Naive thymus-derived CD4-positive, alpha-beta T cell (primary cell): ENCODE measurements at regions not wholly inside any gene's neighbourhood (a gene's known extent, or its start where the extent isn't known, plus 50 kb on each side); places are given as distances from the start of the nearest gene placed in this dataset.
A peak's percentile ranks its signal among the peaks of the same experiment; 100 is the strongest.
"Not testable (repeated sequence)": the region's sequence is repeated elsewhere in the genome, so short reads cannot be mapped to it uniquely, and the experiment has no call there.

Source experiments
- ATAC-seq: fragments of 150-1000 bp; cut with Tn5 transposase; 2 replicates; pipeline ENCODE4 v1.10.0; 2021; ENCODE audit warnings: mild to moderate bottlenecking, moderate library complexity
- CTCF ChIA-PET: fragments of 350-600 bp; sonication (Branson Sonifier 250); formaldehyde crosslinking; loops from one replicate; lab custom pipeline; 2021; ENCODE audit warnings: antibody characterized with exemption; lab: Charles Lee
- POLR2A ChIA-PET: fragments of 350-600 bp; sonication (Branson Sonifier 250); formaldehyde crosslinking; loops from one replicate; lab custom pipeline; 2021; ENCODE audit warnings: antibody characterized with exemption, inconsistent platforms; lab: Charles Lee
- DNase-seq, 9 donors: peaks; one replicate each; pipeline versions ENCODE4 v3.0.0 to v3.0.0-alpha.2; 2020 to 2022; ENCODE audit warnings: mixed read lengths in 1 of 9
- H3K27ac ChIP-seq: one replicate; pipeline ENCODE4 v1.7.0; 2013; ENCODE audit warnings: mild to moderate bottlenecking, low read depth, low read length, moderate library complexity
- H3K27me3 ChIP-seq, 2 donors: one replicate each; pipeline ENCODE4 v1.7.0; 2013; ENCODE audit warnings: low read length in 2 of 2, mild to moderate bottlenecking in 2 of 2, moderate library complexity in 2 of 2; ENCODE audit not compliant: control insufficient read depth in 2 of 2, insufficient read depth in 2 of 2
- H3K36me3 ChIP-seq, 3 experiments: 1 replicate in 2 of 3; 2 replicates in 1 of 3; pipeline ENCODE4 v1.7.0; 2013; ENCODE audit warnings: low read length in 3 of 3, mild to moderate bottlenecking in 3 of 3, moderate library complexity in 1 of 3; ENCODE audit not compliant: insufficient read depth in 3 of 3, control insufficient read depth in 2 of 3
- H3K4me1 ChIP-seq, 2 donors: one replicate each; pipeline ENCODE4 v1.7.0; 2013; ENCODE audit warnings: low read length in 2 of 2, mild to moderate bottlenecking in 2 of 2, moderate library complexity in 1 of 2; ENCODE audit not compliant: control insufficient read depth in 2 of 2, insufficient read depth in 2 of 2
- H3K4me3 ChIP-seq: 2 replicates; pipeline ENCODE4 v1.7.0; 2013; ENCODE audit warnings: mild to moderate bottlenecking, low read length
- H3K9me3 ChIP-seq, 3 experiments: 1 replicate in 2 of 3; 2 replicates in 1 of 3; pipeline ENCODE4 v1.7.0; 2013; ENCODE audit warnings: low read length in 3 of 3; ENCODE audit not compliant: control insufficient read depth in 2 of 3
- H3K27ac Mint-ChIP-seq, 9 donors: one replicate each; pipeline ENCODE4 v1.8.0; 2020 to 2022; ENCODE audit warnings: mixed read lengths in 9 of 9, mild to moderate bottlenecking in 8 of 9, moderate library complexity in 5 of 9, inconsistent platforms in 2 of 9
- H3K27me3 Mint-ChIP-seq, 5 donors: one replicate each; pipeline ENCODE4 v1.8.0; 2021 to 2022; ENCODE audit warnings: mixed read lengths in 5 of 5, mild to moderate bottlenecking in 1 of 5
- H3K36me3 Mint-ChIP-seq, 5 donors: one replicate each; pipeline ENCODE4 v1.8.0; 2020 to 2022; ENCODE audit warnings: mixed read lengths in 5 of 5, mild to moderate bottlenecking in 3 of 5, inconsistent platforms in 1 of 5
- H3K4me1 Mint-ChIP-seq, 7 donors: one replicate each; pipeline ENCODE4 v1.8.0; 2020 to 2022; ENCODE audit warnings: mixed read lengths in 7 of 7, mild to moderate bottlenecking in 3 of 7, inconsistent platforms in 1 of 7
- H3K4me3 Mint-ChIP-seq, 10 donors: one replicate each; pipeline ENCODE4 v1.8.0; 2020 to 2022; ENCODE audit warnings: mild to moderate bottlenecking in 10 of 10, mixed read lengths in 10 of 10, moderate library complexity in 6 of 10, inconsistent platforms in 2 of 10
- H3K9me3 Mint-ChIP-seq, 11 donors: one replicate each; pipeline ENCODE4 v1.8.0; 2020 to 2022; ENCODE audit warnings: mixed read lengths in 11 of 11, mild to moderate bottlenecking in 4 of 11, inconsistent platforms in 1 of 11, moderate library complexity in 1 of 11
- intact Hi-C, 2 donors: fragments of 100-400 bp; cut with micrococcal nuclease; formaldehyde crosslinking; loops; one replicate each; pipeline ENCODE4 v1.15.1; 2023

GRCh38 chr5:157976429-157976828 is 117.5 kb upstream of the CLINT1 start:
- CTCF ChIA-PET, result no interaction called here
- no peaks in the 10 kb centered on the region for H3K36me3 Mint-ChIP-seq
- no peaks in the 10 kb centered on the region for H3K4me1 Mint-ChIP-seq
- H3K27me3 ChIP-seq, result no peaks in the 10 kb centered on the region
- no peaks in the 10 kb centered on the region for H3K4me1 ChIP-seq
- H3K4me3 Mint-ChIP-seq, result no peak overlapping the region
- H3K36me3 ChIP-seq, result no peaks in the 10 kb centered on the region
- intact Hi-C loops, result no loop called here
- H3K27me3 Mint-ChIP-seq, result peaks cover 9 to 36% (median 16%) of the 10 kb centered on the region in 5 donors
- H3K27ac Mint-ChIP-seq, result no peak overlapping the region
- ATAC-seq, result no peak
- peaks cover 0 to 2% (median 0%) of the 10 kb centered on the region in 11 donors for H3K9me3 Mint-ChIP-seq
- no peak overlapping the region for H3K27ac ChIP-seq
- no peaks in the 10 kb centered on the region for H3K9me3 ChIP-seq
- H3K4me3 ChIP-seq, result no peak overlapping the region
- POLR2A ChIA-PET, result no interaction called here
- no peak for DNase-seq

- H3K9me3 ChIP-seq, result no peaks in the 10 kb centered on the region
- H3K4me1 ChIP-seq, result no peaks in the 10 kb centered on the region
- no peak for DNase-seq
- H3K27ac Mint-ChIP-seq, result no peak overlapping the region
- no peak overlapping the region for H3K4me3 ChIP-seq
- no peaks in the 10 kb centered on the region for H3K36me3 ChIP-seq
- peaks cover 9 to 28% (median 16%) of the 10 kb centered on the region in 5 donors for H3K27me3 Mint-ChIP-seq
- ChIA-PET CTCF (no interaction called here), POLR2A (no interaction called here)
- H3K36me3 Mint-ChIP-seq, result no peaks in the 10 kb centered on the region
- H3K27me3 ChIP-seq, result no peaks in the 10 kb centered on the region
- intact Hi-C loops, result no loop called here
- ATAC-seq, result no peak
- H3K4me1 Mint-ChIP-seq, result no peaks in the 10 kb centered on the region
- no peak overlapping the region for H3K27ac ChIP-seq
- peaks cover 0 to 2% (median 0%) of the 10 kb centered on the region in 11 donors for H3K9me3 Mint-ChIP-seq
- no peak overlapping the region for H3K4me3 Mint-ChIP-seq
Observed at GRCh38 chr5:157972579-157972978, 113.6 kb upstream of the CLINT1 start.

GRCh38 chr5:157971571-157972216 is 112.7 kb upstream of the CLINT1 start:
- Mint-ChIP-seq H3K4me3 (no peak overlapping the region), H3K9me3 (peaks cover 0 to 2% (median 0%) of the 10 kb centered on the region in 11 donors), H3K27me3 (peaks cover 9 to 26% (median 16%) of the 10 kb centered on the region in 5 donors), H3K36me3 (no peaks in the 10 kb centered on the region), H3K27ac (peak overlapping the region in 1 of 9 donors; percentile 50), H3K4me1 (no peaks in the 10 kb centered on the region)
- DNase-seq, result no peak
- Histone ChIP-seq H3K27ac (no peak overlapping the region), H3K27me3 (no peaks in the 10 kb centered on the region), H3K4me1 (no peaks in the 10 kb centered on the region), H3K9me3 (no peaks in the 10 kb centered on the region), H3K4me3 (no peak overlapping the region), H3K36me3 (no peaks in the 10 kb centered on the region)
- ATAC-seq, result no peak
- POLR2A ChIA-PET, result no interaction called here
- CTCF ChIA-PET, result no interaction called here
- intact Hi-C loops, result no loop called here

GRCh38 chr5:157968570-157968969 is 109.6 kb upstream of the CLINT1 start:
- CTCF ChIA-PET, H3K4me1 ChIP-seq: not testable (repeated sequence)

GRCh38 chr5:157965989-157966388 is 107.0 kb upstream of the CLINT1 start:
- H3K4me1 Mint-ChIP-seq, result no peaks in the 10 kb centered on the region
- no peaks in the 10 kb centered on the region for H3K9me3 Mint-ChIP-seq
- DNase-seq (no peak), ATAC-seq (no peak)
- H3K27ac ChIP-seq, result no peak overlapping the region
- no peaks in the 10 kb centered on the region for H3K36me3 ChIP-seq
- no peak overlapping the region for H3K4me3 Mint-ChIP-seq
- CTCF ChIA-PET, result no interaction called here
- H3K4me1 ChIP-seq, result no peaks in the 10 kb centered on the region
- H3K9me3 ChIP-seq, result no peaks in the 10 kb centered on the region
- no peaks in the 10 kb centered on the region for H3K27me3 ChIP-seq
- POLR2A ChIA-PET, result no interaction called here
- H3K36me3 Mint-ChIP-seq, result no peaks in the 10 kb centered on the region
- intact Hi-C loops, result no loop called here
- no peak overlapping the region for H3K4me3 ChIP-seq
- peaks cover 0 to 15% (median 5%) of the 10 kb centered on the region in 5 donors for H3K27me3 Mint-ChIP-seq
- no peak overlapping the region for H3K27ac Mint-ChIP-seq

More at GRCh38 chr5:157968570-157968969, 109.6 kb upstream of the CLINT1 start:
- intact Hi-C loops, POLR2A ChIA-PET, H3K4me3 Mint-ChIP-seq, H3K4me1 Mint-ChIP-seq, H3K27ac ChIP-seq, H3K27me3 ChIP-seq, H3K4me3 ChIP-seq, ATAC-seq, H3K27ac Mint-ChIP-seq, DNase-seq, H3K36me3 Mint-ChIP-seq, H3K36me3 ChIP-seq, H3K9me3 Mint-ChIP-seq, H3K9me3 ChIP-seq: not testable (repeated sequence)
- H3K27me3 Mint-ChIP-seq, result peaks cover 0 to 12% (median 5%) of the 10 kb centered on the region in 5 donors

- DNase-seq, result no peak
- H3K27me3 ChIP-seq, result no peaks in the 10 kb centered on the region
- Mint-ChIP-seq H3K9me3 (no peaks in the 10 kb centered on the region), H3K4me1 (no peaks in the 10 kb centered on the region), H3K36me3 (no peaks in the 10 kb centered on the region), H3K4me3 (no peak overlapping the region), H3K27ac (peak overlapping the region in 2 of 9 donors; percentile 26 to 54), H3K27me3 (peaks cover 0 to 17% (median 7%) of the 10 kb centered on the region in 5 donors)
- H3K4me1 ChIP-seq, result no peaks in the 10 kb centered on the region
- ChIA-PET POLR2A (no interaction called here), CTCF (interaction anchor here (0.9 kb wide), 1 partner anchor 24 kb away, joined by 6 read pairs; no protein-coding TSS in a partner anchor)
- intact Hi-C loops, result no loop called here
- ATAC-seq, result no peak
- H3K9me3 ChIP-seq, result no peaks in the 10 kb centered on the region
- no peak overlapping the region for H3K4me3 ChIP-seq
- no peaks in the 10 kb centered on the region for H3K36me3 ChIP-seq
- no peak overlapping the region for H3K27ac ChIP-seq
Observed at GRCh38 chr5:157965040-157965678, 106.2 kb upstream of the CLINT1 start.
